HL-60/S4 (cell line): ENCODE measurements at regions not wholly inside any gene's neighbourhood (a gene's known extent, or its start where the extent isn't known, plus 50 kb on each side); places are given as distances from the start of the nearest gene placed in this dataset.

Source experiments
- in situ Hi-C: fragments of 300-500 bp; cut with MboI; formaldehyde crosslinking; loops from 2 replicates; pipeline ENCODE4 v1.14.3; 2022; ENCODE audit warnings: low sequenced_read_pairs

DNA sequence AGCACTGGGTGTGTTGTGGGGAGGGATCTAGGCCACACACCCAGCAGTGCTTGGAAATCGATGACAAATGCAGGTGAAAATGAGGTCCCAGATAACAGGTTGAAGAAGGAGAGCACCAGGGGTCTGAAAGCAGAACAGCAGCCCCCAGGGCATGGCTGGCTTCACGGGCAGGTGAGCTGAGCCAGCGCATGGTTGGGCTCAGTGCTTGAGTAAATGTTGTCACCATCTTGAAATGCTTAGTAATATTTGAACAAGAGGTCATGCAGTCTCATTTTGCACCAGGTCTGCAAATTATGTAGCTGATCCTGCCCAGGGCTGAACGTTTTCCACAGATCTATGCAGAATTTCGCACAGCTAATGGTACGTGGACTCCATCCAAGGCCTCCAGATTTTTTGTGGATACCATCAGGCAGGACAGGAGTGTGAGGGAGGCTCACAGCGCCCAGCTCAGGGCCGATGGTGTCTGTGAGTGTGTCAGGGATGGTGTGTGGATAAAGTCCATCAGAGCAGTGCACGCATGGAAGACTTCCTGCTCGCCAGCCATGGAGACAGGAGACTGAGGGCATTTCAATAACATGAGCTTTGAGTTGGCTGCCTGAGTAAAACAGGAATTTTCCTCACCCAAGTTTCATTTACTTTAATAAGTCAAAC lies 53.1 kb upstream of the SNX9 start:
- in situ Hi-C loops = no loop called here

DNA sequence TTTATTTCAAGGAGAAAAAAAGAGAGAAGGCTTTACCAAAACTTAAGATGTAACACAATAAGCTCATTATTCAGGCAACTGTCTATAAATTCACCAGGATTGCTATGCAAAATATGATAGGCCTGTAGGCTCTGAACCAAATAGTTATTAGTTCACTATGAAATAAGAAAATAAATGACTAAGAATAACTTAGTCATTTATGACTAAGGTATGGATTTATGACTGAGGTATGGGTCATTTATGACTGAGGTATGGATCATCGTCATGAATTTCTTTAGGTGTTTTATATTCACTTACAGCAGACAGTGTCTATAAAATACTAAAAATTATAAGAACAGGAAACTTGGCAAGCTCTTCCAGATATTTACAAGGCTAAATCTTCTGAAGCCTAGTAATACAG lies 52.1 kb upstream of the SNX9 start:
- in situ Hi-C loops = no loop called here

DNA sequence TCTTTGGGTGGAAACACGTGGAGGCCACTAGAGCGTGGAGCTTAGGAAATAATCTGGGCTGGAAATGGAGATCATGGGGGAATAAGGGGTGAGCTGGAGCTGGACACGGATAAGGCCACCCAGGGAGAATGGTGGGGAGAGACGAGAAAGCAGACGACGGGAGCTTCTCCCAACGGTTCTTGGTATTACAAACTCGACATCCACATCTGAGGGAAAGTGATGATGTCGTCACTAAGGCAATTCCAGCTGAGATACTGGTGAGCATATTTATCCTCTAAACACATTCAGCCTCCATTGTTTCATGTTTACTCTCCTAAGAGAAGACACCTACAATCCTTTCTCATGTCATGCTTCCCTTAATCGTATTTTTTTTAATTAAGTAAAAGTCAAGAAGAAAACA lies 50.2 kb upstream of the SNX9 start:
- in situ Hi-C loops = no loop called here
